NCI-H2081 treated with DMSO at 0.1 percent for 48 hours (cell line): ENCODE measurements at regions not wholly inside any gene's neighbourhood (a gene's known extent, or its start where the extent isn't known, plus 50 kb on each side); places are given as distances from the start of the nearest gene placed in this dataset.
"Not testable (repeated sequence)": the region's sequence is repeated elsewhere in the genome, so short reads cannot be mapped to it uniquely, and the experiment has no call there.

ENCODE experiments used
- DNase-seq: peaks from one replicate; lab custom pipeline; 2025; lab: John Stamatoyannopoulos, UW

GRCh38 chr2:199216253-199216652, 241.5 kb downstream of the SATB2 start:
- DNase-seq = no peak

- no peak for DNase-seq
Measured at GRCh38 chr2:199207011-199207410, 250.7 kb downstream of the SATB2 start.

- no peak for DNase-seq
Measured at GRCh38 chr2:199206536-199206935, 251.2 kb downstream of the SATB2 start.

- DNase-seq = no peak
Measured at GRCh38 chr2:199202964-199203363, 254.8 kb downstream of the SATB2 start.

GRCh38 chr2:199201539-199201938, 256.2 kb downstream of the SATB2 start:
- no peak for DNase-seq

- no peak for DNase-seq
Measured at GRCh38 chr2:199199797-199200196, 257.9 kb downstream of the SATB2 start.

GRCh38 chr2:199197448-199197847, 260.3 kb downstream of the SATB2 start:
- DNase-seq = no peak

GRCh38 chr2:199196686-199197085, 261.1 kb downstream of the SATB2 start:
- DNase-seq = no peak

GRCh38 chr2:199195927-199196502, 261.7 kb downstream of the SATB2 start:
- DNase-seq = no peak

- no peak for DNase-seq
Measured at GRCh38 chr2:199191461-199191860, 266.3 kb downstream of the SATB2 start.

GRCh38 chr2:199189229-199189628, 268.5 kb downstream of the SATB2 start:
- DNase-seq = no peak

- DNase-seq = no peak
Measured at GRCh38 chr2:199186301-199186751, 271.4 kb downstream of the SATB2 start.

- DNase-seq = not testable (repeated sequence)
Measured at GRCh38 chr2:199185174-199185573, 272.6 kb downstream of the SATB2 start.

GRCh38 chr2:199163613-199164458, 293.9 kb downstream of the SATB2 start:
- no peak for DNase-seq

GRCh38 chr2:199160677-199161465, 296.9 kb downstream of the SATB2 start:
- DNase-seq = no peak

- no peak for DNase-seq
Measured at GRCh38 chr2:199160081-199160480, 297.7 kb downstream of the SATB2 start.

GRCh38 chr2:199148076-199148845, 309.5 kb downstream of the SATB2 start:
- no peak for DNase-seq

GRCh38 chr2:199147216-199147615, 310.5 kb downstream of the SATB2 start:
- DNase-seq = no peak

- DNase-seq = no peak
Measured at GRCh38 chr2:199144546-199144945, 313.2 kb downstream of the SATB2 start.

- no peak for DNase-seq
Measured at GRCh38 chr2:199144036-199144435, 313.7 kb downstream of the SATB2 start.

- DNase-seq = no peak
Measured at GRCh38 chr2:199136681-199137080, 321.1 kb downstream of the SATB2 start.

- no peak for DNase-seq
Measured at GRCh38 chr2:199136242-199136641, 321.5 kb downstream of the SATB2 start.
